ENCODE measurements at regions not wholly inside any gene's neighbourhood (a gene's known extent, or its start where the extent isn't known, plus 50 kb on each side); places are given as distances from the start of the nearest gene placed in this dataset.

DNA sequence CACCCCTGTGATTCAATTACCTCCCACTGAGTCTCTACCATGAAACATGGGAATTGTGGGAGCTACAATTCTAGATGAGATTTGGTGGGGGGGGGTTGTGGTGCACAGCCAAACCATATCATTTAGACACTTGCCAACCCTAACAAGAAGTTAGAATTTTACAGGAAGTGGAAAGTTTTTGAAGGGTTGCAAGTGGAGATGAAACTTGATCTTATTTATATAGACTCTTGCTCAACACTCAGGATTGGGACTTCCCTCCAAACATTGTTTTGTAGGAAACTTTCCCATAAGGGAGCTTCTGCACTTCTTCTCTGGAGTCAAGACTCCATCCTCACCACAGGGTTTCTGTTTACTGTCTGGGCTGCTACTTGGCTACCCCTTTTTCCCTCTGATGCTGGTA is 266.7 kb upstream of the CDH11 start:
- Histone ChIP-seq H3K27ac (replicated peaks in 1 of 4) (no peak overlapping the region), H3K4me3 (no peak overlapping the region), H3K27me3 (no peaks in the 10 kb centered on the region), H3K9me3 (no peaks in the 10 kb centered on the region), H3K36me3 (no peaks in the 10 kb centered on the region), H3K4me1 (no peaks in the 10 kb centered on the region)
- no peak for DNase-seq (ENCODE audit: extremely low spot score)
- intact Hi-C loops (cut with DNase I) = no loop called here
- TF ChIP-seq, protein P1, sequence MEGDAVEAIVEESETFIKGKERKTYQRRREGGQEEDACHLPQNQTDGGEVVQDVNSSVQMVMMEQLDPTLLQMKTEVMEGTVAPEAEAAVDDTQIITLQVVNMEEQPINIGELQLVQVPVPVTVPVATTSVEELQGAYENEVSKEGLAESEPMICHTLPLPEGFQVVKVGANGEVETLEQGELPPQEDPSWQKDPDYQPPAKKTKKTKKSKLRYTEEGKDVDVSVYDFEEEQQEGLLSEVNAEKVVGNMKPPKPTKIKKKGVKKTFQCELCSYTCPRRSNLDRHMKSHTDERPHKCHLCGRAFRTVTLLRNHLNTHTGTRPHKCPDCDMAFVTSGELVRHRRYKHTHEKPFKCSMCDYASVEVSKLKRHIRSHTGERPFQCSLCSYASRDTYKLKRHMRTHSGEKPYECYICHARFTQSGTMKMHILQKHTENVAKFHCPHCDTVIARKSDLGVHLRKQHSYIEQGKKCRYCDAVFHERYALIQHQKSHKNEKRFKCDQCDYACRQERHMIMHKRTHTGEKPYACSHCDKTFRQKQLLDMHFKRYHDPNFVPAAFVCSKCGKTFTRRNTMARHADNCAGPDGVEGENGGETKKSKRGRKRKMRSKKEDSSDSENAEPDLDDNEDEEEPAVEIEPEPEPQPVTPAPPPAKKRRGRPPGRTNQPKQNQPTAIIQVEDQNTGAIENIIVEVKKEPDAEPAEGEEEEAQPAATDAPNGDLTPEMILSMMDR (IDR thresholded peaks at IDR 0.05) = no peak

DNA sequence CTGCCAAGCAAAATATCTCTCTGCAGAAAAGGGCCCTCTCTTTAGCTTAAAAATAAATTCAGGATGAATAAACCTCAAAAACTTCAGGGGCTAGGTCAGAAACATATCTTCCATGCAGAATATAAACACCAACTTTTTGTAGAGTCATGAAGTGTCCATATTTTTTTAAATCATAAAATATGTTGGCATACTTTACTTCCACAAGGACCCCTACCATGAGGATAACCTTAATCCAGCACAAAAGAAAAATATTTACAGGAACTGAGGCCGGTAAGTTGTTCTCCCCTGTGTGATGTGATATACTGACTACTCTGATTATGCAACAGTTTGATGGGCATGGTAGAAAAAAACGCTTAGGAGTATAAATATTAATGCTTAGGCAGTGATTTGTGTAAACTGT is 264.8 kb upstream of the CDH11 start:
- DNase-seq (ENCODE audit: extremely low spot score) = no peak
- Histone ChIP-seq H3K27me3 (no peaks in the 10 kb centered on the region), H3K4me1 (no peaks in the 10 kb centered on the region), H3K9me3 (no peaks in the 10 kb centered on the region), H3K4me3 (no peak overlapping the region), H3K36me3 (no peaks in the 10 kb centered on the region), H3K27ac (replicated peaks in 1 of 4) (no peak overlapping the region)
- intact Hi-C loops (cut with DNase I) = no loop called here
- TF ChIP-seq POLR2AphosphoS5 (IDR thresholded peaks at IDR 0.05) = no peak
- TF ChIP-seq EP300 (IDR thresholded peaks at IDR 0.05) = no peak
- TF ChIP-seq, protein P1 (IDR thresholded peaks at IDR 0.05) = no peak
- TF ChIP-seq POLR2A (IDR thresholded peaks at IDR 0.05; ENCODE audit: low read depth) = no peak
- 35% methylated on average over 2 of the region's 2 CpGs for WGBS

GRCh38 chr16:65384441-65384840 is 262.6 kb upstream of the CDH11 start:
- DNase-seq (ENCODE audit: extremely low spot score) = no peak
- no peaks in the 10 kb centered on the region for H3K9me3 ChIP-seq
- H3K36me3 ChIP-seq = no peaks in the 10 kb centered on the region
- 54% methylated on average over 1 of the region's 1 CpG for WGBS
- H3K27ac ChIP-seq (replicated peaks in 1 of 4) = no peak overlapping the region
- TF ChIP-seq, protein P1 (IDR thresholded peaks at IDR 0.05) = no peak
- TF ChIP-seq POLR2AphosphoS5 (IDR thresholded peaks at IDR 0.05) (no peak), EP300 (IDR thresholded peaks at IDR 0.05) (no peak), POLR2A (IDR thresholded peaks at IDR 0.05; ENCODE audit: low read depth) (no peak)
- no peaks in the 10 kb centered on the region for H3K4me1 ChIP-seq
- no peaks in the 10 kb centered on the region for H3K27me3 ChIP-seq
- no peak overlapping the region for H3K4me3 ChIP-seq
- intact Hi-C loops (cut with DNase I) = no loop called here

GRCh38 chr16:65377195-65377594 is 255.3 kb upstream of the CDH11 start:
- intact Hi-C loops (cut with DNase I) = no loop called here
- DNase-seq (ENCODE audit: extremely low spot score) = no peak
- Histone ChIP-seq H3K36me3 (no peaks in the 10 kb centered on the region), H3K4me3 (no peak overlapping the region), H3K27ac (replicated peaks in 1 of 4) (no peak overlapping the region), H3K9me3 (no peaks in the 10 kb centered on the region), H3K27me3 (no peaks in the 10 kb centered on the region), H3K4me1 (no peaks in the 10 kb centered on the region)
- no peak for TF ChIP-seq POLR2A (IDR thresholded peaks at IDR 0.05; ENCODE audit: low read depth)

DNA sequence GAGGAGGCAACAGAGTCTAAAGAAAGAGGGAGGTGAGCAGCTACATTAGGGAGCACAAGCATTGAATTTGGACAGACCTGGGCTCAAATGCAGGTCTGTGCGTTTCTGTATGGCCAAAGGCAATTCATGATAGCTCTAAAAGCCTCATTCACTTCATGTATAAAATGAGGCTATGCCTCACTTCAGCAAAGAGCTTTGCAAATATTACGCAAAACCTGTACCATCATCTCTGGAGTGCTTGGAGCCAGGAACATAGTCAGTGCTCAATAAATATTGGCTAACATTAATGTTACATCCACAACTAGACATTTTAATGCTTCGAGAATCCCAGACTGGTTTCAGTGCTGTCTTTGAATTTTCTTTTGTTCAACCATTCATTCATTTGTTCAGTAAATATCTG is 254.7 kb upstream of the CDH11 start:
- Histone ChIP-seq H3K27ac (replicated peaks in 1 of 4) (no peak overlapping the region), H3K4me1 (no peaks in the 10 kb centered on the region), H3K9me3 (no peaks in the 10 kb centered on the region), H3K36me3 (no peaks in the 10 kb centered on the region), H3K27me3 (no peaks in the 10 kb centered on the region), H3K4me3 (no peak overlapping the region)
- WGBS = 93% methylated on average over 3 of the region's 3 CpGs
- intact Hi-C loops (cut with DNase I) = no loop called here
- TF ChIP-seq, protein P1 (IDR thresholded peaks at IDR 0.05) = no peak
- TF ChIP-seq POLR2A (IDR thresholded peaks at IDR 0.05; ENCODE audit: low read depth) (no peak), EP300 (IDR thresholded peaks at IDR 0.05) (no peak), POLR2AphosphoS5 (IDR thresholded peaks at IDR 0.05) (no peak)
- no peak for DNase-seq (ENCODE audit: extremely low spot score)
